NCI-H524 (cell line): ENCODE measurements at regions not wholly inside any gene's neighbourhood (a gene's known extent, or its start where the extent isn't known, plus 50 kb on each side); places are given as distances from the start of the nearest gene placed in this dataset.
A peak's percentile ranks its signal among the peaks of the same experiment; 100 is the strongest.

Experiments used
- DNase-seq, 2 experiments: peaks; one replicate each; lab custom pipeline; 2025; lab: John Stamatoyannopoulos, UW

- DNase-seq = no peak
Measured at GRCh38 chr7:155360495-155361345, 63.0 kb downstream of the INSIG1 start.

GRCh38 chr7:155361346-155361680 is 63.6 kb downstream of the INSIG1 start:
- no peak for DNase-seq

GRCh38 chr7:155361947-155362346 is 64.3 kb downstream of the INSIG1 start:
- DNase-seq = no peak

- no peak for DNase-seq
Measured at GRCh38 chr7:155362380-155363145, 64.9 kb downstream of the INSIG1 start.

GRCh38 chr7:155363146-155363539 is 65.5 kb downstream of the INSIG1 start:
- no peak for DNase-seq

GRCh38 chr7:155363852-155364600 is 66.3 kb downstream of the INSIG1 start:
- peak in 1 of 2 experiments; percentile 22 for DNase-seq

- peak in 1 of 2 experiments; percentile 47 for DNase-seq
Measured at GRCh38 chr7:155365146-155365874, 67.6 kb downstream of the INSIG1 start.

GRCh38 chr7:155368894-155369600 is 71.4 kb downstream of the INSIG1 start:
- DNase-seq = peak in 1 of 2 experiments; percentile 29

- DNase-seq = no peak
Measured at GRCh38 chr7:155369766-155370165, 72.1 kb downstream of the INSIG1 start.

GRCh38 chr7:155371331-155371883 is 73.7 kb downstream of the INSIG1 start:
- DNase-seq = no peak

GRCh38 chr7:155371884-155372781 is 74.5 kb downstream of the INSIG1 start:
- peak in 1 of 2 experiments; percentile 20 for DNase-seq

GRCh38 chr7:155372782-155373358 is 75.2 kb downstream of the INSIG1 start:
- DNase-seq = peak in 1 of 2 experiments; percentile 33

- DNase-seq = peak in 1 of 2 experiments; percentile 33
Measured at GRCh38 chr7:155373359-155374273, 75.9 kb downstream of the INSIG1 start.

GRCh38 chr7:155374276-155375252 is 76.9 kb downstream of the INSIG1 start:
- peak in 1 of 2 experiments; percentile 22 for DNase-seq

GRCh38 chr7:155375337-155376277 is 77.9 kb downstream of the INSIG1 start:
- peak in 1 of 2 experiments; percentile 15 for DNase-seq
